ENCODE measurements at regions not wholly inside any gene's neighbourhood (a gene's known extent, or its start where the extent isn't known, plus 50 kb on each side); places are given as distances from the start of the nearest gene placed in this dataset.
"Not testable (repeated sequence)": the region's sequence is repeated elsewhere in the genome, so short reads cannot be mapped to it uniquely, and the experiment has no call there.

DNA sequence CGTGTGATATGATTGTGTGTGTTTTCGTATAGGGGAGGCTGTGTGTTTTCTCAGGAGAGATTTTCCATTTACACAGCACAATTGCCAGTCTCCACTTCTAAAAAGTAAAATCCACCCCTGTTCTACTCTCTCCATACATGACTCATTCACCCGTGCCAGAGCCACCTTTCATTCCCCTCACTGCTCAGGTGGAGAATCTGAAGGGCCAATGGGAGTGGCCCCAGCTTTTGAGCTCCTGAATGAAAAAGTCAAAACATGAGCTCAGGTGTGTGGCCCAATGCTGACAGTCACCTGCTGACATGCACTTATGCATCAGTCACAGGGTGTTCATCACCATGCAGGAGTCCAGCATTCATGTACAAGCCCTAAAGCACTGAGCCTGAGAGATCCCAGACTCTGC is 55.4 kb upstream of the CIDEA start:
- not testable (repeated sequence) for TF ChIP-seq POLR2A (IDR thresholded peaks at IDR 0.05; ENCODE audit: low read length); GATA1 (IDR thresholded peaks at IDR 0.05; ENCODE audit: low read depth, low read length)

Measured in erythroblast (primary cell).